Testis (tissue), 2 donors: ENCODE measurements at regions not wholly inside any gene's neighbourhood (a gene's known extent, or its start where the extent isn't known, plus 50 kb on each side); places are given as distances from the start of the nearest gene placed in this dataset.

Experiments
- CTCF ChIP-seq, 3 experiments: fragments of 450-650 bp in 2 of 3; fragments of 200-600 bp in 1 of 3; sonication (generic) in 1 of 3; IDR thresholded peaks; one replicate each; pipeline ENCODE4 v1.5.1; 2016 to 2019; ENCODE audit warnings: antibody characterized with exemption in 3 of 3, mild to moderate bottlenecking in 2 of 3, moderate library complexity in 1 of 3
- POLR2A ChIP-seq: fragments of 450-650 bp; IDR thresholded peaks from one replicate; pipeline ENCODE4 v1.6.1; 2017; ENCODE audit warnings: antibody characterized with exemption, mild to moderate bottlenecking, moderate library complexity

GRCh38 chr20:12670301-12670700 is 338.5 kb upstream of the SPTLC3 start:
- TF ChIP-seq CTCF (IDR thresholded peaks at IDR 0.05) (no peak), POLR2A (no peak)
